ENCODE measurements at regions not wholly inside any gene's neighbourhood (a gene's known extent, or its start where the extent isn't known, plus 50 kb on each side); places are given as distances from the start of the nearest gene placed in this dataset.

DNA sequence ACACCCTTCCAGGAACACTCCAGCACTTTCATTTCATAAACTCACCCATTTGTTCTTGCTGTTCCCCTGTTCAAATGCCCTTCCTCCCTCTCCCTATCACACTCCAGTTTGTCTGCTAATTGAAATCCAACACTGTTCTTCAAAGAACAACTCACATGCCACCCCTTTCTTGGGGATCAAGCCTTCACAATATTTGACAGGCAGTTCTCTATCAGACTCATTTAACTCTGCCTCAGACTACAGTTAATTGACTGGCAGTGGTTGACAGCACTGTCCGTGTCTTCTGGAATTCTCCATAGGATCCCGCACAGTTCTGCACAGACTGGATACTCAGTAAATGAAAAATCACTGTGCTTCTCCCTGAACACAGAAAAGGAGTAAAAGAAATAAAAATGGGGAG is 87.8 kb downstream of the PMP22 start:
- Histone ChIP-seq H3K27ac (no peak overlapping the region), H3K4me3 (no peak overlapping the region), H3K27me3 (no peaks in the 10 kb centered on the region), H3K36me3 (no peaks in the 10 kb centered on the region), H3K9me3 (no peaks in the 10 kb centered on the region), H3K4me1 (no peaks in the 10 kb centered on the region)
- TF ChIP-seq, protein P1, sequence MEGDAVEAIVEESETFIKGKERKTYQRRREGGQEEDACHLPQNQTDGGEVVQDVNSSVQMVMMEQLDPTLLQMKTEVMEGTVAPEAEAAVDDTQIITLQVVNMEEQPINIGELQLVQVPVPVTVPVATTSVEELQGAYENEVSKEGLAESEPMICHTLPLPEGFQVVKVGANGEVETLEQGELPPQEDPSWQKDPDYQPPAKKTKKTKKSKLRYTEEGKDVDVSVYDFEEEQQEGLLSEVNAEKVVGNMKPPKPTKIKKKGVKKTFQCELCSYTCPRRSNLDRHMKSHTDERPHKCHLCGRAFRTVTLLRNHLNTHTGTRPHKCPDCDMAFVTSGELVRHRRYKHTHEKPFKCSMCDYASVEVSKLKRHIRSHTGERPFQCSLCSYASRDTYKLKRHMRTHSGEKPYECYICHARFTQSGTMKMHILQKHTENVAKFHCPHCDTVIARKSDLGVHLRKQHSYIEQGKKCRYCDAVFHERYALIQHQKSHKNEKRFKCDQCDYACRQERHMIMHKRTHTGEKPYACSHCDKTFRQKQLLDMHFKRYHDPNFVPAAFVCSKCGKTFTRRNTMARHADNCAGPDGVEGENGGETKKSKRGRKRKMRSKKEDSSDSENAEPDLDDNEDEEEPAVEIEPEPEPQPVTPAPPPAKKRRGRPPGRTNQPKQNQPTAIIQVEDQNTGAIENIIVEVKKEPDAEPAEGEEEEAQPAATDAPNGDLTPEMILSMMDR (IDR thresholded peaks at IDR 0.05) = no peak
- intact Hi-C loops (cut with DNase I) = no loop called here
- DNase-seq (no peak), ATAC-seq (no peak)

DNA sequence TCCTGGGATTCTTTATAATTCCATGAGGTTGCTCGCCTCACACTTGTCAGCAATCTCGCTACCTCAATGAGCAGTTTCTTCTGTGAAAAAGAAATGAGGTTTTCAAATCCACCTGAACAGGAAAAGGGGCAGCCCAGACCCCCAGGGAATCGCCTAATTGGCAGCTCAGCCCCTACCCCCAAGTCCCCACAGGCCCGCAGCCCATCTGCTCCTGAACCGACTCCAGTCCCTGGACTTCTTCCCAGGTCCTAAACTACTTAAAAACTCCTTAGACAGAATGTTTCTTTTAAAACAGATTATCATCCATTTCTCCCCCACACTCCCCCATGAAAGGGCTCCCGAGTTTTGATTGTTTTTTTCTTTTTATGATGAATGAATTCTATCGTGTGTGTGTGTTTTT is 89.8 kb downstream of the PMP22 start:
- Histone ChIP-seq H3K4me1 (no peaks in the 10 kb centered on the region), H3K9me3 (no peaks in the 10 kb centered on the region), H3K27me3 (no peaks in the 10 kb centered on the region), H3K4me3 (no peak overlapping the region), H3K27ac (no peak overlapping the region), H3K36me3 (no peaks in the 10 kb centered on the region)
- ATAC-seq (no peak), DNase-seq (no peak)
- TF ChIP-seq, protein P1 (IDR thresholded peaks at IDR 0.05) = no peak
- intact Hi-C loops (cut with DNase I) = no loop called here

DNA sequence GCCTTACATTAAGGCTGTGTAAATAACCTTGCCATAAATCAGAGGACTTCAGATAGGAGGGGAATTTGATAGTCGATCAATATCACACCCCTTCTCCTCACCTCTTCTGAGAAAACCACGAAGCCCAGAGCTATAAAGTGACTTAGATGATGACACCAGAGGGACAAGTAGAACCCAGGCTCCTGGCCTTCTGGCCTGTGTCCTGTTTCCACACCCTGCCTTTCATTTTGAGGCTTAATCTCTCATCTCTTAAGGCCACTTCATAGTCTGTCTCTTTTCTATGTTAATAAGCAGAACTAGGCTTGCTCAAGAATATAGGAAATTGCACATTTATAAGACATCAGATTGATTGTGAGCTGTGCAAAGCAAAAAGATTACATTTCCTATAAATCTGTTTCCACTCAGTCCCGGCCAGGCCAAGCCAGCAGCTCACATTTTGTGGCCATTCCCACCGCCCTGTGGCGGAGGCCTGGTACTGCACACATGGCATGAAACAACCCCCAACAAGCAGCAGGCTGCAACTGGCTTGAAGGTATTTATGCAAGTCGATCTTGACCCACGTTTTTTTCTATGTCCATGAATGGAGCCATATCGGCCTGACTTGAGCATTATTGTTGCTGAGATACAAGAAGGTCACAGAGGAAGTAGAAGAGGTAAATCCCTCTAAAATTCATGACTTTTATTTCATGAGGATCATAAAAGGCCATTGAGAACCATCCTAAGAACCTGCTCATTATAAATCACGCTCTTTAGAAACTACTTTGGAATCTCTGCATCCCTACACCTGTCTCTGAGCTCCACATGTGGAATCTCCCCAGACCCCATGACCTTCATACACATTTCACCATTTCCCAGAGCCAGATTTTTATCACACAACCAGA is 93.7 kb downstream of the PMP22 start:
- no peaks in the 10 kb centered on the region for H3K9me3 ChIP-seq
- no peaks in the 10 kb centered on the region for H3K27me3 ChIP-seq
- DNase-seq = peak; percentile 80
- intact Hi-C loops (cut with DNase I) = no loop called here
- no peaks in the 10 kb centered on the region for H3K4me1 ChIP-seq
- H3K36me3 ChIP-seq = no peaks in the 10 kb centered on the region
- TF ChIP-seq, protein P1 (IDR thresholded peaks at IDR 0.05) = peak; percentile 78
- H3K27ac ChIP-seq = no peak overlapping the region
- no peak overlapping the region for H3K4me3 ChIP-seq
- ATAC-seq = peak; percentile 94

DNA sequence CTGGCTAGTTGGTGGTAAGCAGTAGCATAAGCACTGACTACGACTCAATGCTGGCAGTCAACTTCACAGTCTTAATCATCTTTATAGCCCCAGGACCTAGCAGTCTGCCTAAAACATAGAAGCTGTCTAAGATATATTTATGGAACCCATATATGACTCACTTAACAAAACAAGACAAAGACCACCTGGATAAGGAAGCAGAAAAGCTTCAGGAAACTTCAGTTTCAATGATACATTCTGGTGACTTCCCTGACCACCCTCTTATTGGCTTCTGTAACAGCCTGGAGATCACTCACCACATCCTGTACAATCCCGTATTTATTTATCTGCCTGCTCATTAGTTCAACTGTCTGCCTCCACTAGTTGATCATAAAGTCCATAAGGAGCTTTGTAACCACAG is 95.5 kb downstream of the PMP22 start:
- ATAC-seq (no peak), DNase-seq (no peak)
- intact Hi-C loops (cut with DNase I) = no loop called here
- TF ChIP-seq, protein P1 (IDR thresholded peaks at IDR 0.05) = no peak
- Histone ChIP-seq H3K4me3 (no peak overlapping the region), H3K36me3 (no peaks in the 10 kb centered on the region), H3K4me1 (no peaks in the 10 kb centered on the region), H3K27me3 (no peaks in the 10 kb centered on the region), H3K27ac (no peak overlapping the region), H3K9me3 (no peaks in the 10 kb centered on the region)

DNA sequence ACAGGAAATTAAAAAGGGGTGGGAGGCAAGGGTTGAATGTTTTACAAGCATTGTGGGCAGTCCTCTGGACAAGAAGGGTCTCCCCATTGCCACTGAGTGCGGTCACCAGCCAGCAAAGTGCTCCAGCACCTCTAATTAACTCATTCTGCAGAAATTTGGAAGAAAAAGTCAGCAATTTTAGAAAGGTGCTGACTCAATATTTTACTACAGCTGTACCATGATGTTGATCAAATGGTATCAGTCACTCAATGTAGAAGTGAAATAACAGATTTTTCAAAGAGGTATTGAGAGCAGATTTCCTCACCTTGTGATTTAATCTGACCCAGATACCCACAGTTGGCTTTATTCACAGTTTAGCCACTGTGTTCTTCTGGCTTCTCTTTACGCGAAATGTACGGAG is 96.7 kb downstream of the PMP22 start:
- ATAC-seq (no peak), DNase-seq (no peak)
- TF ChIP-seq, protein P1 (IDR thresholded peaks at IDR 0.05) = no peak
- Histone ChIP-seq H3K27ac (no peak overlapping the region), H3K9me3 (no peaks in the 10 kb centered on the region), H3K4me1 (no peaks in the 10 kb centered on the region), H3K36me3 (no peaks in the 10 kb centered on the region), H3K27me3 (no peaks in the 10 kb centered on the region), H3K4me3 (no peak overlapping the region)
- intact Hi-C loops (cut with DNase I) = no loop called here

Measured in upper lobe of right lung (tissue), 1 donor.